ENCODE measurements at regions not wholly inside any gene's neighbourhood (a gene's known extent, or its start where the extent isn't known, plus 50 kb on each side); places are given as distances from the start of the nearest gene placed in this dataset.

GRCh38 chr18:38940863-38941531 lies 1375.4 kb upstream of the CELF4 start (continued):
- TF ChIP-seq, protein P1, sequence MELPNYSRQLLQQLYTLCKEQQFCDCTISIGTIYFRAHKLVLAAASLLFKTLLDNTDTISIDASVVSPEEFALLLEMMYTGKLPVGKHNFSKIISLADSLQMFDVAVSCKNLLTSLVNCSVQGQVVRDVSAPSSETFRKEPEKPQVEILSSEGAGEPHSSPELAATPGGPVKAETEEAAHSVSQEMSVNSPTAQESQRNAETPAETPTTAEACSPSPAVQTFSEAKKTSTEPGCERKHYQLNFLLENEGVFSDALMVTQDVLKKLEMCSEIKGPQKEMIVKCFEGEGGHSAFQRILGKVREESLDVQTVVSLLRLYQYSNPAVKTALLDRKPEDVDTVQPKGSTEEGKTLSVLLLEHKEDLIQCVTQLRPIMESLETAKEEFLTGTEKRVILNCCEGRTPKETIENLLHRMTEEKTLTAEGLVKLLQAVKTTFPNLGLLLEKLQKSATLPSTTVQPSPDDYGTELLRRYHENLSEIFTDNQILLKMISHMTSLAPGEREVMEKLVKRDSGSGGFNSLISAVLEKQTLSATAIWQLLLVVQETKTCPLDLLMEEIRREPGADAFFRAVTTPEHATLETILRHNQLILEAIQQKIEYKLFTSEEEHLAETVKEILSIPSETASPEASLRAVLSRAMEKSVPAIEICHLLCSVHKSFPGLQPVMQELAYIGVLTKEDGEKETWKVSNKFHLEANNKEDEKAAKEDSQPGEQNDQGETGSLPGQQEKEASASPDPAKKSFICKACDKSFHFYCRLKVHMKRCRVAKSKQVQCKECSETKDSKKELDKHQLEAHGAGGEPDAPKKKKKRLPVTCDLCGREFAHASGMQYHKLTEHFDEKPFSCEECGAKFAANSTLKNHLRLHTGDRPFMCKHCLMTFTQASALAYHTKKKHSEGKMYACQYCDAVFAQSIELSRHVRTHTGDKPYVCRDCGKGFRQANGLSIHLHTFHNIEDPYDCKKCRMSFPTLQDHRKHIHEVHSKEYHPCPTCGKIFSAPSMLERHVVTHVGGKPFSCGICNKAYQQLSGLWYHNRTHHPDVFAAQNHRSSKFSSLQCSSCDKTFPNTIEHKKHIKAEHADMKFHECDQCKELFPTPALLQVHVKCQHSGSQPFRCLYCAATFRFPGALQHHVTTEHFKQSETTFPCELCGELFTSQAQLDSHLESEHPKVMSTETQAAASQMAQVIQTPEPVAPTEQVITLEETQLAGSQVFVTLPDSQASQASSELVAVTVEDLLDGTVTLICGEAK (IDR thresholded peaks at IDR 0.05; ENCODE audit: borderline replicate concordance) = peak; percentile 71; the same call in 1 of the 2 replicates
- TF ChIP-seq PKNOX1 (IDR thresholded peaks at IDR 0.05) (0 out of 2 replicates have a peak, but pooled peaks have one; percentile 7), RAD21 (IDR thresholded peaks at IDR 0.05; ENCODE audit: insufficient read depth, low read depth, low read length) (peak; percentile 23; the same call in 1 of the 2 replicates), RBBP5 (conservative IDR thresholded peaks at IDR 0.05) (no peak), BMI1 (IDR thresholded peaks at IDR 0.05; ENCODE audit: borderline replicate concordance) (peak; percentile 87), BCL11A (IDR thresholded peaks at IDR 0.05; ENCODE audit: low read depth, low read length) (peak; percentile 99), EZH2 (IDR thresholded peaks at IDR 0.05; ENCODE audit: borderline replicate concordance, control insufficient read depth, low read depth, low read length) (no peak)

All from GM12878 (cell line).